Right lobe of liver (tissue), 6 donors: ENCODE measurements at regions not wholly inside any gene's neighbourhood (a gene's known extent, or its start where the extent isn't known, plus 50 kb on each side); places are given as distances from the start of the nearest gene placed in this dataset.

ENCODE experiments used
- ATAC-seq, 4 donors: fragments of 200-7000 bp; cut with Tn5 transposase; one replicate each; pipeline ENCODE4 v1.9.1; 2020; ENCODE audit warnings: mild to moderate bottlenecking in 4 of 4, moderate library complexity in 4 of 4
- DNase-seq, 3 donors: peaks; one replicate each; pipeline ENCODE4 v3.0.0-alpha.2; 2020
- H3K27ac ChIP-seq, 3 donors: fragments of 200-600 bp; one replicate each; pipeline ENCODE4 v1.8.0; 2022
- H3K27me3 ChIP-seq, 2 donors: fragments of 200-600 bp; one replicate each; pipeline ENCODE4 v1.8.0; 2022
- H3K36me3 ChIP-seq, 4 donors: fragments of 200-600 bp; sonication (generic) in 1 of 4; one replicate each; pipeline versions ENCODE4 v1.5.1 to v1.8.0; 2017 to 2022; ENCODE audit warnings: control low read depth in 1 of 4
- H3K4me1 ChIP-seq, 4 donors: fragments of 200-600 bp; sonication (generic) in 1 of 4; one replicate each; pipeline versions ENCODE4 v1.5.1 to v1.8.0; 2017 to 2022; ENCODE audit warnings: control low read depth in 1 of 4
- H3K4me3 ChIP-seq, 3 donors: fragments of 200-600 bp; one replicate each; pipeline ENCODE4 v1.8.0; 2022
- H3K9me3 ChIP-seq, 4 donors: fragments of 200-600 bp; sonication (generic) in 1 of 4; one replicate each; pipeline versions ENCODE4 v1.5.1 to v1.8.0; 2017 to 2022; ENCODE audit warnings: control low read depth in 1 of 4
- POLR2A ChIP-seq: fragments of 450-650 bp; IDR thresholded peaks from one replicate; pipeline ENCODE4 v1.6.1; 2017; ENCODE audit warnings: antibody characterized with exemption, mild to moderate bottlenecking
- WGBS: methylation state at CpG from one replicate; pipeline ENCODE4 v1.1.6; 2018; ENCODE audit warnings: low coverage, low lambda C conversion rate; ENCODE audit not compliant: insufficient coverage; ENCODE audit errors: missing lambda C conversion rate; 5-methylcytosine and 5-hydroxymethylcytosine counted together
- intact Hi-C, 2 donors: fragments of 100-400 bp; cut with DNase I; formaldehyde crosslinking; loops; one replicate each; pipeline versions ENCODE4 v1.11.2 to v1.14.1; 2022
- TF ChIP-seq, protein P1 (sequence below), 4 donors: fragments of 200-600 bp in 3 of 4; fragments of 450-650 bp in 1 of 4; IDR thresholded peaks; one replicate each; pipeline versions ENCODE4 v1.5.1 to v1.8.0; 2016 to 2022; ENCODE audit warnings: antibody characterized with exemption in 4 of 4, mild to moderate bottlenecking in 2 of 4
- donor health status: DM: no; HTN: yes; CAD: no.
- donor health status: DM: no; HTN: no; CAD: no.
- donor health status: DM: no; HTN: no; CAD: no.
- donor health status: DM: no; HTN: yes; CAD: no.
- donor health status: DM: no; HTN: yes; CAD: no.

DNA sequence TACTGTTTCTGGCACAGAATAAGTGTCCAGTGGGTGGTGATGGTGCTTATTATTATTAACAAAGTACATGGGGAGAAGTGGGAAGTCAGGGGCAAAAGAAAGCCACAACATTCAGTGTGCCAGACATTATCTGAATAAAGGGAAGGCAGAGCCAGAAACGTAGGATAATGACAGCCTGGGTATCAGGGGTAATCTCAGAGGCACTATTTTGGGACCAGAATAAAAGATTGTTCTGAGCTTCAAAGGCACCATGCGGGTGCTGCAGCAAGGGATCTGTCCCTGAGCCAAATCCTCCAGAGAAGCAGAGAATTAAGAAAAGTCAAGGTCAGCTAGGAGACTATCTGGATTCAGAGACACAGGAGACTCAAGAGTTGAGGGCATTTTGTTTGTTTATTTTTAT lies 328.8 kb upstream of the GATB start:
- no peak for TF ChIP-seq POLR2A
- TF ChIP-seq, protein P1, sequence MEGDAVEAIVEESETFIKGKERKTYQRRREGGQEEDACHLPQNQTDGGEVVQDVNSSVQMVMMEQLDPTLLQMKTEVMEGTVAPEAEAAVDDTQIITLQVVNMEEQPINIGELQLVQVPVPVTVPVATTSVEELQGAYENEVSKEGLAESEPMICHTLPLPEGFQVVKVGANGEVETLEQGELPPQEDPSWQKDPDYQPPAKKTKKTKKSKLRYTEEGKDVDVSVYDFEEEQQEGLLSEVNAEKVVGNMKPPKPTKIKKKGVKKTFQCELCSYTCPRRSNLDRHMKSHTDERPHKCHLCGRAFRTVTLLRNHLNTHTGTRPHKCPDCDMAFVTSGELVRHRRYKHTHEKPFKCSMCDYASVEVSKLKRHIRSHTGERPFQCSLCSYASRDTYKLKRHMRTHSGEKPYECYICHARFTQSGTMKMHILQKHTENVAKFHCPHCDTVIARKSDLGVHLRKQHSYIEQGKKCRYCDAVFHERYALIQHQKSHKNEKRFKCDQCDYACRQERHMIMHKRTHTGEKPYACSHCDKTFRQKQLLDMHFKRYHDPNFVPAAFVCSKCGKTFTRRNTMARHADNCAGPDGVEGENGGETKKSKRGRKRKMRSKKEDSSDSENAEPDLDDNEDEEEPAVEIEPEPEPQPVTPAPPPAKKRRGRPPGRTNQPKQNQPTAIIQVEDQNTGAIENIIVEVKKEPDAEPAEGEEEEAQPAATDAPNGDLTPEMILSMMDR (IDR thresholded peaks at IDR 0.05) = no peak
- intact Hi-C loops = no loop called here
- Histone ChIP-seq H3K4me1 (no peaks in the 10 kb centered on the region), H3K27ac (no peak overlapping the region), H3K27me3 (no peaks in the 10 kb centered on the region), H3K9me3 (no peaks in the 10 kb centered on the region), H3K36me3 (no peaks in the 10 kb centered on the region), H3K4me3 (no peak overlapping the region)
- no peak for DNase-seq
- WGBS = 8% methylated on average over 1 of the region's 2 CpGs
- no peak for ATAC-seq

DNA sequence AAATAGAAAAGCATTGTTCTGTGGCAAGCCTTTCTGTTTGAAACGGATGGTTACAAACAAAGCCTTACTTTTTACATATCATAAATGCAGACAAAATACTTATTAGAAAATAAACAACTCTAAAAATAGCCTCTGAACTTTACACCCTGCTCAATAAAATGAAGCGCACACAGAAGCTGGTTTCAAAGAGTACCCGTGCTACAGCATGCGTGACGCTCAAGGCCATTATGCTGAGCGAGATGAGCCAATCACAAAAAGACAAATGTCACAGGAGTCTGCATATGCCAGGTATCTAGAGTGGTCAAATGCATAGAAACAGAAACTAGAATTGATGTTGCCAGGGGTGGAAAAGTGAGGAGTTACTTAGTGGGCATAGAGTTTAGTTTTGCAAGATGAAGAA lies 326.5 kb upstream of the GATB start:
- ATAC-seq (no peak), DNase-seq (no peak)
- 37% methylated on average over 6 of the region's 6 CpGs for WGBS
- Histone ChIP-seq H3K27ac (no peak overlapping the region), H3K36me3 (no peaks in the 10 kb centered on the region), H3K27me3 (no peaks in the 10 kb centered on the region), H3K4me1 (no peaks in the 10 kb centered on the region), H3K4me3 (no peak overlapping the region), H3K9me3 (no peaks in the 10 kb centered on the region)
- no peak for TF ChIP-seq POLR2A
- TF ChIP-seq, protein P1 (IDR thresholded peaks at IDR 0.05) = no peak
- intact Hi-C loops = no loop called here

DNA sequence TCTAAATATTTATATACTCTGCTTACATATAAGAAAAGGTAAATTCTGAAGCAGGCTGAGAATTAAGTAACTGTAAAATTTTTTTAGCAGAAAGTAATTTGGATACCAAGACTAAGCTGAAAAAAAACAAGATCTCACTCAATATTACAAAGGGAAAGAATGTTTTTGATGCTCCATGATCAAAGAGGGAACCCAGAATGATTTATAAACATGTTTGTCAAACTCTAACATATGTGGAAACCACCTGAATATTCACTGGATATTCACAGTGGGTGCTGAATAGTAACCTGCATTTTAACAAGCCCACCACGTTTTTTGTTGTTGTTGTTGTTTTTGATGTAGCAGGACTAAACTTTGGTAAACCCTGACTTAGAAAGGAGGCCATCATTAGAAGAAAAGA lies 324.9 kb upstream of the GATB start:
- H3K36me3 ChIP-seq = no peaks in the 10 kb centered on the region
- DNase-seq (no peak), ATAC-seq (no peak)
- H3K4me3 ChIP-seq = no peak overlapping the region
- no peak overlapping the region for H3K27ac ChIP-seq
- no peaks in the 10 kb centered on the region for H3K4me1 ChIP-seq
- whole genome bisulfite sequencing = 15% methylated on average over 1 of the region's 1 CpG
- intact Hi-C loops = no loop called here
- no peak for TF ChIP-seq POLR2A
- TF ChIP-seq, protein P1 (IDR thresholded peaks at IDR 0.05) = no peak
- no peaks in the 10 kb centered on the region for H3K27me3 ChIP-seq
- H3K9me3 ChIP-seq = no peaks in the 10 kb centered on the region

DNA sequence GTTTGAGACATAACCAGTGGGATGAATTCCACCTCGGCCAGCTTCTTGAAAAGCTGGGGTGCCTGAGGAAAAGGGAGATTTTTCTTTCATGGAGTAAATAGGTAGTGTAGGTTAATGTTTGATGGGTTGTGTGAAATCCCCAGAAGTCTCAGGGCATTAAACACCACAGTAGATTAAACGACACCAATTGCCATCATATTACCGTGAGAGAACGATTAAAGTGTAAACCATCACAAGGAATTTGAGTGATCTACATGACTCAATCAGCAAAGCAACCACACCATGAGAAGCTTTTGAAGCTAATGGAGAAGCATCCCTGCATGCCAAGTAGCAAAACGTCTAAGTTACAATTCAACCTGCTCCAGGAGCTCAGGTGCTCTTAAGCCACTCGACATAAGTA lies 322.5 kb upstream of the GATB start:
- intact Hi-C loops = no loop called here

More for the DNA sequence above, 322.5 kb upstream of the GATB start:
- no peak overlapping the region for H3K4me3 ChIP-seq
- WGBS = 71% methylated on average over 6 of the region's 6 CpGs
- H3K4me1 ChIP-seq = no peaks in the 10 kb centered on the region
- H3K27ac ChIP-seq = no peak overlapping the region
- no peaks in the 10 kb centered on the region for H3K9me3 ChIP-seq
- ATAC-seq (no peak), DNase-seq (no peak)
- no peaks in the 10 kb centered on the region for H3K36me3 ChIP-seq
- no peaks in the 10 kb centered on the region for H3K27me3 ChIP-seq
- TF ChIP-seq POLR2A = no peak
- TF ChIP-seq, protein P1 (IDR thresholded peaks at IDR 0.05) = no peak
